ENCODE measurements at regions not wholly inside any gene's neighbourhood (a gene's known extent, or its start where the extent isn't known, plus 50 kb on each side); places are given as distances from the start of the nearest gene placed in this dataset.

GRCh38 chr4:132992686-132993085, 156.4 kb upstream of the PCDH10 start:
- CTCF ChIA-PET: no interaction called here
- no peak for DNase-seq (ENCODE audit: low read depth, low spot score)
- Histone ChIP-seq H3K9me3 (ENCODE audit: control insufficient read depth in 1 of 2, insufficient read depth in 1 of 2, low read depth in 1 of 2, low read length in 2 of 2) (no peaks in the 10 kb centered on the region), H3K4me2 (ENCODE audit: low read length) (no peak overlapping the region), H3K4me1 (ENCODE audit: control insufficient read depth in 1 of 2, insufficient read depth in 2 of 2, low read length in 2 of 2) (no peaks in the 10 kb centered on the region), H3K4me3 (replicated peaks in 1 of 2; ENCODE audit: low read depth in 1 of 2, low read length in 2 of 2) (no peak overlapping the region), H4K20me1 (ENCODE audit: insufficient read depth) (no peaks in the 10 kb centered on the region), H3K79me2 (ENCODE audit: insufficient read depth, low read length) (no peaks in the 10 kb centered on the region), H2AFZ (ENCODE audit: low read depth, low read length, poor library complexity, severe bottlenecking) (no peak overlapping the region), H3K9ac (ENCODE audit: low read length) (no peak overlapping the region), H3K9me2 (ENCODE audit: insufficient read depth) (peaks cover 3% of the 10 kb centered on the region; the same call in 1 of the 2 replicates), H3K27ac (ENCODE audit: low read depth, low read length) (no peak overlapping the region), H3K27me3 (ENCODE audit: insufficient read depth, low read length) (no peaks in the 10 kb centered on the region), H3K36me3 (ENCODE audit: control insufficient read depth in 1 of 2, insufficient read depth in 2 of 2, low read length in 2 of 2) (no peaks in the 10 kb centered on the region)
- BruUV-seq (replicated peaks): no TSS peak
- intact Hi-C loops (cut with micrococcal nuclease): no loop called here
- no peak for ATAC-seq
- RAD21 ChIA-PET (ENCODE audit: low non-redundant PET in 1 of 2, low total read pairs in 2 of 2, uncharacterized antibody in 2 of 2, unreplicated experiment in 2 of 2): no interaction called here
- POLR2A ChIA-PET: no interaction called here
- TF ChIP-seq ELF1 (IDR thresholded peaks at IDR 0.05; ENCODE audit: borderline replicate concordance, low read depth) (no peak), MAX (IDR thresholded peaks at IDR 0.05) (no peak), ZNF274 (IDR thresholded peaks at IDR 0.05; ENCODE audit: low read depth, low read length) (no peak)

GRCh38 chr4:132998585-132999230, 150.4 kb upstream of the PCDH10 start:
- H3K36me3 ChIP-seq (ENCODE audit: control insufficient read depth in 1 of 2, insufficient read depth in 2 of 2, low read length in 2 of 2): no peaks in the 10 kb centered on the region
- H2AFZ ChIP-seq (ENCODE audit: low read depth, low read length, poor library complexity, severe bottlenecking): no peak overlapping the region
- ChIA-PET CTCF (no interaction called here), RAD21 (ENCODE audit: low non-redundant PET in 1 of 2, low total read pairs in 2 of 2, uncharacterized antibody in 2 of 2, unreplicated experiment in 2 of 2) (no interaction called here), POLR2A (no interaction called here)
- DNase-seq (ENCODE audit: low read depth, low spot score): no peak
- H3K9ac ChIP-seq (ENCODE audit: low read length): no peak overlapping the region
- H3K9me3 ChIP-seq (ENCODE audit: control insufficient read depth in 1 of 2, insufficient read depth in 1 of 2, low read depth in 1 of 2, low read length in 2 of 2): no peaks in the 10 kb centered on the region
- peaks cover 3% of the 10 kb centered on the region; the same call in 1 of the 2 replicates for H3K9me2 ChIP-seq (ENCODE audit: insufficient read depth)
- no peak overlapping the region for H3K4me3 ChIP-seq (replicated peaks in 1 of 2; ENCODE audit: low read depth in 1 of 2, low read length in 2 of 2)
- H3K4me2 ChIP-seq (ENCODE audit: low read length): no peak overlapping the region
- no peak for ATAC-seq
- H3K27ac ChIP-seq (ENCODE audit: low read depth, low read length): no peak overlapping the region
- no peak for TF ChIP-seq TCF7L2 (IDR thresholded peaks at IDR 0.05; ENCODE audit: borderline replicate concordance, extremely low read depth, insufficient read depth, insufficient read length)
- TF ChIP-seq CBX3 (IDR thresholded peaks at IDR 0.05; ENCODE audit: low read depth): no peak
- TF ChIP-seq, protein P1, sequence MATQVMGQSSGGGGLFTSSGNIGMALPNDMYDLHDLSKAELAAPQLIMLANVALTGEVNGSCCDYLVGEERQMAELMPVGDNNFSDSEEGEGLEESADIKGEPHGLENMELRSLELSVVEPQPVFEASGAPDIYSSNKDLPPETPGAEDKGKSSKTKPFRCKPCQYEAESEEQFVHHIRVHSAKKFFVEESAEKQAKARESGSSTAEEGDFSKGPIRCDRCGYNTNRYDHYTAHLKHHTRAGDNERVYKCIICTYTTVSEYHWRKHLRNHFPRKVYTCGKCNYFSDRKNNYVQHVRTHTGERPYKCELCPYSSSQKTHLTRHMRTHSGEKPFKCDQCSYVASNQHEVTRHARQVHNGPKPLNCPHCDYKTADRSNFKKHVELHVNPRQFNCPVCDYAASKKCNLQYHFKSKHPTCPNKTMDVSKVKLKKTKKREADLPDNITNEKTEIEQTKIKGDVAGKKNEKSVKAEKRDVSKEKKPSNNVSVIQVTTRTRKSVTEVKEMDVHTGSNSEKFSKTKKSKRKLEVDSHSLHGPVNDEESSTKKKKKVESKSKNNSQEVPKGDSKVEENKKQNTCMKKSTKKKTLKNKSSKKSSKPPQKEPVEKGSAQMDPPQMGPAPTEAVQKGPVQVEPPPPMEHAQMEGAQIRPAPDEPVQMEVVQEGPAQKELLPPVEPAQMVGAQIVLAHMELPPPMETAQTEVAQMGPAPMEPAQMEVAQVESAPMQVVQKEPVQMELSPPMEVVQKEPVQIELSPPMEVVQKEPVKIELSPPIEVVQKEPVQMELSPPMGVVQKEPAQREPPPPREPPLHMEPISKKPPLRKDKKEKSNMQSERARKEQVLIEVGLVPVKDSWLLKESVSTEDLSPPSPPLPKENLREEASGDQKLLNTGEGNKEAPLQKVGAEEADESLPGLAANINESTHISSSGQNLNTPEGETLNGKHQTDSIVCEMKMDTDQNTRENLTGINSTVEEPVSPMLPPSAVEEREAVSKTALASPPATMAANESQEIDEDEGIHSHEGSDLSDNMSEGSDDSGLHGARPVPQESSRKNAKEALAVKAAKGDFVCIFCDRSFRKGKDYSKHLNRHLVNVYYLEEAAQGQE (IDR thresholded peaks at IDR 0.05; ENCODE audit: low read depth): no peak
- no peak for TF ChIP-seq MAX (IDR thresholded peaks at IDR 0.05)
- TF ChIP-seq POLR2A (IDR thresholded peaks at IDR 0.05; ENCODE audit: borderline replicate concordance, extremely low read depth, insufficient read depth, insufficient read length): no peak
- TF ChIP-seq EZH2 (IDR thresholded peaks at IDR 0.05): no peak
- TF ChIP-seq ZFX (IDR thresholded peaks at IDR 0.05): no peak
- TF ChIP-seq SP1 (IDR thresholded peaks at IDR 0.05; ENCODE audit: low read depth): no peak
- TF ChIP-seq JUND (IDR thresholded peaks at IDR 0.05): no peak
- H3K27me3 ChIP-seq (ENCODE audit: insufficient read depth, low read length): no peaks in the 10 kb centered on the region
- H4K20me1 ChIP-seq (ENCODE audit: insufficient read depth): no peaks in the 10 kb centered on the region
- intact Hi-C loops (cut with micrococcal nuclease): no loop called here
- BruUV-seq (replicated peaks): no TSS peak
- no peaks in the 10 kb centered on the region for H3K79me2 ChIP-seq (ENCODE audit: insufficient read depth, low read length)
- H3K4me1 ChIP-seq (ENCODE audit: control insufficient read depth in 1 of 2, insufficient read depth in 2 of 2, low read length in 2 of 2): no peaks in the 10 kb centered on the region
